Brain microvascular endothelial cell (primary cell): ENCODE measurements at regions not wholly inside any gene's neighbourhood (a gene's known extent, or its start where the extent isn't known, plus 50 kb on each side); places are given as distances from the start of the nearest gene placed in this dataset.

Experiments used
- DNase-seq: peaks from one replicate; pipeline ENCODE4 v3.0.0-alpha.2; 2020
- H3K27ac ChIP-seq: fragments of 250-450 bp; sonication (Bioruptor Pico); 2 replicates; pipeline ENCODE4 v1.5.1; 2020; ENCODE audit warnings: mild to moderate bottlenecking, moderate library complexity
- H3K27me3 ChIP-seq: fragments of 250-450 bp; sonication (Bioruptor Pico); replicated peaks from 2 replicates; pipeline ENCODE4 v1.5.1; 2020; ENCODE audit warnings: mild to moderate bottlenecking
- H3K36me3 ChIP-seq: fragments of 250-450 bp; sonication (Bioruptor Pico); replicated peaks from 2 replicates; pipeline ENCODE4 v1.5.1; 2020; ENCODE audit warnings: mild to moderate bottlenecking
- H3K4me3 ChIP-seq: 2 replicates; pipeline ENCODE4 v1.5.1; 2011; ENCODE audit warnings: low read depth, mild to moderate bottlenecking, control low read depth, low read length, moderate library complexity
- CTCF ChIP-seq: IDR thresholded peaks from 2 replicates; pipeline ENCODE4 v1.5.1; 2011; ENCODE audit warnings: low read depth, mild to moderate bottlenecking, moderate library complexity, low read length, control low read depth, inconsistent platforms; ENCODE audit errors: missing control alignments
- in situ Hi-C: cut with HindIII; loops from 2 replicates; pipeline ENCODE4 v1.10.0; 2017; ENCODE audit warnings: low sequenced_read_pairs, low pct_ligation_motif_present

- in situ Hi-C loops: no loop called here
- Histone ChIP-seq H3K27me3 (no peaks in the 10 kb centered on the region), H3K4me3 (no peak overlapping the region), H3K36me3 (no peaks in the 10 kb centered on the region), H3K27ac (no peak overlapping the region)
- TF ChIP-seq CTCF: no peak
- no peak for DNase-seq
Measured at GRCh38 chr12:114174326-114174725, 208.2 kb upstream of the RBM19 start.

DNA sequence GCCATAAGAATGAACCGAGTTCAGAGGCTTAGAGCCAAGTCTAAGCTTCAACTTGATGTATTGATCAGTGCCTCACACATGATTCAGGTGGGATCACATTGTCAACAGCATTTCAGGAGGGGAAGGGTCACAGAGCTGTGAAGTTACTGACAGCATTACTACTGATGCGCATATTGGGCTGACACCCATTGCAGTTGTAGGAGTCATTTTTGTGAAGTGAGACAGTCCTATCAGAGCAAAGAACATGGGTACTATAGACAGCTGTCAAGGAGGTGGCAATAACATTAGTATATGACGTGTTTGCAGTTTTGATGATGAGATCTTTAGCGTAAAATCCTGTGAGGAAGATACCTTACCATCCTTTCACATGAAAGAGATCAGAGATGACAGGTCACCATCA, 206.0 kb upstream of the RBM19 start:
- no peak for DNase-seq
- H3K4me3 ChIP-seq: no peak overlapping the region
- H3K27ac ChIP-seq: no peak overlapping the region
- no peaks in the 10 kb centered on the region for H3K36me3 ChIP-seq
- no peak for TF ChIP-seq CTCF
- in situ Hi-C loops: no loop called here
- H3K27me3 ChIP-seq: no peaks in the 10 kb centered on the region

DNA sequence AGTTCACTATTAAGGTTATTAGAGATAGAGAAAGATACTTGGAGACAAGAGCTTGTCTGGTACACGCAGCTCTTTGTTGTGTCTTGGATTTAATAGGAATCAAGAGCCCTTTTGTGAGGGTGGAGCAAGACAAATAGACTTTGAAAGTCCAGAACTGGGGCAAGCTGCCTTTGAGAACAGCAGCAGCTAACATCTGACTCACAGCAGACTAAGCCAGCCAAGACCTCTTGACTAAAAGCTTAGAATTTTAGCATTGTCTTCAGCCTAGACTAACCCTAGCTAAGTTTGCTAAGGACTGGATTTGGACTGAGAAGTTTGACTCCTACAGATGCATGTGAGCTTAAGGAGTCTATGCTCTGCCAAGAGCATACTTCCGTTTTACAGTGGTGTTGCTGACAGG, 201.9 kb upstream of the RBM19 start:
- H3K36me3 ChIP-seq: no peaks in the 10 kb centered on the region

GRCh38 chr12:114167431-114167830, 201.3 kb upstream of the RBM19 start:
- Histone ChIP-seq H3K4me3 (no peak overlapping the region), H3K27ac (no peak overlapping the region), H3K36me3 (no peaks in the 10 kb centered on the region), H3K27me3 (no peaks in the 10 kb centered on the region)
- in situ Hi-C loops: no loop called here
- TF ChIP-seq CTCF: no peak
- no peak for DNase-seq

More for the DNA sequence above, 201.9 kb upstream of the RBM19 start:
- no peak for DNase-seq
- no peaks in the 10 kb centered on the region for H3K27me3 ChIP-seq
- H3K4me3 ChIP-seq: no peak overlapping the region
- no peak overlapping the region for H3K27ac ChIP-seq
- in situ Hi-C loops: no loop called here
- TF ChIP-seq CTCF: no peak

DNA sequence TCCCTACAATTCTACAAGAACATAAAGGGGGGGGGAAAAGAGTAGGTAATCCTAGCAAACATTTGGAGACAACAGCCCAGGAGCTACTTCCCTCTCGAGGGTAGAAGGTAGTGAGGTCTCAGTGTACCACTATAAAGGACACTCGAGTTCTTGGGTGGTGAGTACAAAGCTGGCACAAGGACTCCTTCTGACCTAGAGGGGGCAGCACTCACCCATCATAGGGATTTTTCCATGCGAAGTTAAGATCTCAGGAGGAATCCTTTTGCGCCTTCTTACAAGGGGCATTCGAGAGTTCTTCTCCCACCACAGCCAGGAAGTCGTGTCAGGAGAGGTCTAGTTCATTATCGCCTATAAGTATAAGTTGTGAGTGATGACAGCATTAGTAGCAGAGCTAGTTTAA, 200.2 kb upstream of the RBM19 start:
- Histone ChIP-seq H3K36me3 (no peaks in the 10 kb centered on the region), H3K4me3 (no peak overlapping the region), H3K27ac (no peak overlapping the region), H3K27me3 (no peaks in the 10 kb centered on the region)
- no peak for TF ChIP-seq CTCF
- in situ Hi-C loops: no loop called here
- DNase-seq: no peak

- in situ Hi-C loops: no loop called here
- H3K27me3 ChIP-seq: no peaks in the 10 kb centered on the region
- H3K27ac ChIP-seq: no peak overlapping the region
- no peak for DNase-seq
- TF ChIP-seq CTCF: no peak
- no peaks in the 10 kb centered on the region for H3K36me3 ChIP-seq
- H3K4me3 ChIP-seq: no peak overlapping the region
Measured at GRCh38 chr12:114165921-114166320, 199.8 kb upstream of the RBM19 start.
